NCI-H524 treated with DMSO at 0.1 percent for 48 hours (cell line): ENCODE measurements at regions not wholly inside any gene's neighbourhood (a gene's known extent, or its start where the extent isn't known, plus 50 kb on each side); places are given as distances from the start of the nearest gene placed in this dataset.

Source experiments
- DNase-seq: peaks from one replicate; lab custom pipeline; 2025; lab: John Stamatoyannopoulos, UW

GRCh38 chr7:52481571-52481970, 553.9 kb upstream of the POM121L12 start:
- DNase-seq, result no peak

- no peak for DNase-seq
Observed at GRCh38 chr7:52479990-52480389, 555.4 kb upstream of the POM121L12 start.

- no peak for DNase-seq
Observed at GRCh38 chr7:52475001-52475582, 560.3 kb upstream of the POM121L12 start.

- no peak for DNase-seq
Observed at GRCh38 chr7:52473756-52474155, 561.7 kb upstream of the POM121L12 start.

- DNase-seq, result no peak
Observed at GRCh38 chr7:52472006-52472620, 563.3 kb upstream of the POM121L12 start.

- DNase-seq, result no peak
Observed at GRCh38 chr7:52465216-52465615, 570.2 kb upstream of the POM121L12 start.

- DNase-seq, result no peak
Observed at GRCh38 chr7:52463341-52463740, 572.1 kb upstream of the POM121L12 start.

GRCh38 chr7:52462474-52462873, 573.0 kb upstream of the POM121L12 start:
- no peak for DNase-seq

GRCh38 chr7:52455571-52455970, 579.9 kb upstream of the POM121L12 start:
- no peak for DNase-seq

- DNase-seq, result no peak
Observed at GRCh38 chr7:52450816-52451215, 584.6 kb upstream of the POM121L12 start.

- DNase-seq, result no peak
Observed at GRCh38 chr7:52447581-52448180, 587.8 kb upstream of the POM121L12 start.

- DNase-seq, result no peak
Observed at GRCh38 chr7:52436278-52436677, 599.2 kb upstream of the POM121L12 start.

GRCh38 chr7:52431082-52431815, 604.2 kb upstream of the POM121L12 start:
- no peak for DNase-seq

- no peak for DNase-seq
Observed at GRCh38 chr7:52423251-52423650, 612.2 kb upstream of the POM121L12 start.

GRCh38 chr7:52413051-52413450, 622.4 kb upstream of the POM121L12 start:
- DNase-seq, result no peak

GRCh38 chr7:52410032-52410431, 625.4 kb upstream of the POM121L12 start:
- no peak for DNase-seq

GRCh38 chr7:52406808-52407207, 628.6 kb upstream of the POM121L12 start:
- no peak for DNase-seq

GRCh38 chr7:52382731-52383130, 652.7 kb upstream of the POM121L12 start:
- no peak for DNase-seq

- DNase-seq, result no peak
Observed at GRCh38 chr7:52369922-52370321, 665.5 kb upstream of the POM121L12 start.

- no peak for DNase-seq
Observed at GRCh38 chr7:52365349-52365748, 670.1 kb upstream of the POM121L12 start.

GRCh38 chr7:52362521-52362920, 672.9 kb upstream of the POM121L12 start:
- DNase-seq, result no peak

- no peak for DNase-seq
Observed at GRCh38 chr7:52360541-52360940, 674.9 kb upstream of the POM121L12 start.

- no peak for DNase-seq
Observed at GRCh38 chr7:52355053-52355452, 680.4 kb upstream of the POM121L12 start.
